Fibroblast of skin of right biceps (primary cell): ENCODE measurements at regions not wholly inside any gene's neighbourhood (a gene's known extent, or its start where the extent isn't known, plus 50 kb on each side); places are given as distances from the start of the nearest gene placed in this dataset.

Experiments
- DNase-seq: peaks from one replicate; pipeline ENCODE4 v3.0.0-alpha.2; 2013

GRCh38 chr18:47313901-47314300, 62.4 kb upstream of the SKOR2 start:
- DNase-seq, result peak; percentile 12

- no peak for DNase-seq
Observed at GRCh38 chr18:47311585-47311984, 60.1 kb upstream of the SKOR2 start.
